Endothelial cell of umbilical vein (primary cell): ENCODE measurements at regions not wholly inside any gene's neighbourhood (a gene's known extent, or its start where the extent isn't known, plus 50 kb on each side); places are given as distances from the start of the nearest gene placed in this dataset.

Experiments used
- CTCF ChIP-seq, 2 donors: IDR thresholded peaks; 1 replicate in 1 of 2; 2 replicates in 1 of 2; pipeline ENCODE4 v1.5.1; 2011; ENCODE audit warnings: low read length in 2 of 2, mild to moderate bottlenecking in 2 of 2, moderate library complexity in 2 of 2, control low read depth in 1 of 2, inconsistent platforms in 1 of 2, low read depth in 1 of 2; ENCODE audit not compliant: insufficient read depth in 1 of 2; ENCODE audit errors: extremely low read depth in 1 of 2
- EZH2 ChIP-seq: IDR thresholded peaks from 2 replicates; pipeline ENCODE4 v1.6.1; 2012; ENCODE audit warnings: borderline replicate concordance, low read depth, mild to moderate bottlenecking, moderate library complexity, low read length, inconsistent platforms; ENCODE audit not compliant: severe bottlenecking
- FOS ChIP-seq: IDR thresholded peaks from 2 replicates; pipeline ENCODE4 v1.6.1; 2011; ENCODE audit warnings: mild to moderate bottlenecking, low read length, moderate library complexity, borderline replicate concordance; ENCODE audit not compliant: insufficient read depth
- GATA2 ChIP-seq: IDR thresholded peaks from 2 replicates; pipeline ENCODE4 v1.7.0; 2011; ENCODE audit warnings: low read depth, mild to moderate bottlenecking, moderate library complexity, mixed read lengths, low read length; ENCODE audit not compliant: insufficient read length, insufficient read depth
- JUN ChIP-seq: IDR thresholded peaks from 2 replicates; pipeline ENCODE4 v1.6.1; 2011; ENCODE audit warnings: borderline replicate concordance, low read depth; ENCODE audit not compliant: insufficient read length, insufficient read depth
- MAX ChIP-seq: IDR thresholded peaks from 2 replicates; pipeline ENCODE4 v1.6.1; 2011; ENCODE audit not compliant: insufficient read depth, insufficient read length
- MYC ChIP-seq: IDR thresholded peaks from one replicate; pipeline ENCODE4 v1.6.1; 2011; ENCODE audit warnings: mild to moderate bottlenecking, low read depth, low read length
- POLR2A ChIP-seq: IDR thresholded peaks from 2 replicates; pipeline ENCODE4 v1.6.1; 2012; ENCODE audit warnings: low read depth, mild to moderate bottlenecking, control low read depth, low read length
- POLR2AphosphoS5 ChIP-seq: IDR thresholded peaks from 2 replicates; pipeline ENCODE4 v1.6.1; 2012; ENCODE audit warnings: low read depth, mild to moderate bottlenecking, control low read depth, low read length, moderate library complexity; ENCODE audit not compliant: insufficient read depth

GRCh38 chr9:118832371-118832770, 536.9 kb downstream of the BRINP1 start:
- TF ChIP-seq CTCF (IDR thresholded peaks at IDR 0.05; ENCODE audit: extremely low read depth in 1 of 2, insufficient read depth in 1 of 2, low read depth in 1 of 2, low read length in 2 of 2), result no peak
- TF ChIP-seq MYC, result no peak
- TF ChIP-seq GATA2, result no peak
- no peak for TF ChIP-seq POLR2AphosphoS5
- no peak for TF ChIP-seq POLR2A
- TF ChIP-seq EZH2, result no peak
- TF ChIP-seq MAX, result no peak
- no peak for TF ChIP-seq JUN
- TF ChIP-seq FOS, result no peak
